ENCODE measurements at regions not wholly inside any gene's neighbourhood (a gene's known extent, or its start where the extent isn't known, plus 50 kb on each side); places are given as distances from the start of the nearest gene placed in this dataset.

DNA sequence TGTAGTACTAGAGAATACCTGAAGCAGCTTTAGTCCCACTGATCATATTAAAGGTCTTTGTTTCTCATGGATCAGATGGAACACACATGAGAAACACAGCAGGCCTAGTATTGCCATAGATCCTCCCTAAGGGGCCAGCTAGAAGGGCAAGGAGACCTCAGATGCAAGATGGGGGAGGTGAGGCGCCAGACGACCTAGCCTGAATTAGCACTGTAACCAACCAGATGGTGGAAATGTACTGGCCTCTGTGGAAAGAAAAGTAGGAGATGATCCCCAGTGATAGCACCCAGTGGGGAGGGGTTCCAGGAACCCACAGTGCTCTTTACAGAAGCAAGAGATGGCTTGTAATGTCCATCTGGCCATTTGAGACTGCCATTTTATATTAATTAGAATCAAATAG is 138.2 kb upstream of the ZNF385D start (continued):
- TF ChIP-seq, protein P1, sequence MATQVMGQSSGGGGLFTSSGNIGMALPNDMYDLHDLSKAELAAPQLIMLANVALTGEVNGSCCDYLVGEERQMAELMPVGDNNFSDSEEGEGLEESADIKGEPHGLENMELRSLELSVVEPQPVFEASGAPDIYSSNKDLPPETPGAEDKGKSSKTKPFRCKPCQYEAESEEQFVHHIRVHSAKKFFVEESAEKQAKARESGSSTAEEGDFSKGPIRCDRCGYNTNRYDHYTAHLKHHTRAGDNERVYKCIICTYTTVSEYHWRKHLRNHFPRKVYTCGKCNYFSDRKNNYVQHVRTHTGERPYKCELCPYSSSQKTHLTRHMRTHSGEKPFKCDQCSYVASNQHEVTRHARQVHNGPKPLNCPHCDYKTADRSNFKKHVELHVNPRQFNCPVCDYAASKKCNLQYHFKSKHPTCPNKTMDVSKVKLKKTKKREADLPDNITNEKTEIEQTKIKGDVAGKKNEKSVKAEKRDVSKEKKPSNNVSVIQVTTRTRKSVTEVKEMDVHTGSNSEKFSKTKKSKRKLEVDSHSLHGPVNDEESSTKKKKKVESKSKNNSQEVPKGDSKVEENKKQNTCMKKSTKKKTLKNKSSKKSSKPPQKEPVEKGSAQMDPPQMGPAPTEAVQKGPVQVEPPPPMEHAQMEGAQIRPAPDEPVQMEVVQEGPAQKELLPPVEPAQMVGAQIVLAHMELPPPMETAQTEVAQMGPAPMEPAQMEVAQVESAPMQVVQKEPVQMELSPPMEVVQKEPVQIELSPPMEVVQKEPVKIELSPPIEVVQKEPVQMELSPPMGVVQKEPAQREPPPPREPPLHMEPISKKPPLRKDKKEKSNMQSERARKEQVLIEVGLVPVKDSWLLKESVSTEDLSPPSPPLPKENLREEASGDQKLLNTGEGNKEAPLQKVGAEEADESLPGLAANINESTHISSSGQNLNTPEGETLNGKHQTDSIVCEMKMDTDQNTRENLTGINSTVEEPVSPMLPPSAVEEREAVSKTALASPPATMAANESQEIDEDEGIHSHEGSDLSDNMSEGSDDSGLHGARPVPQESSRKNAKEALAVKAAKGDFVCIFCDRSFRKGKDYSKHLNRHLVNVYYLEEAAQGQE (IDR thresholded peaks at IDR 0.05; ENCODE audit: low read depth, low read length) = no peak
- no peak for TF ChIP-seq FOSL2 (IDR thresholded peaks at IDR 0.05; ENCODE audit: borderline replicate concordance, low read depth)
- TF ChIP-seq, protein P2, sequence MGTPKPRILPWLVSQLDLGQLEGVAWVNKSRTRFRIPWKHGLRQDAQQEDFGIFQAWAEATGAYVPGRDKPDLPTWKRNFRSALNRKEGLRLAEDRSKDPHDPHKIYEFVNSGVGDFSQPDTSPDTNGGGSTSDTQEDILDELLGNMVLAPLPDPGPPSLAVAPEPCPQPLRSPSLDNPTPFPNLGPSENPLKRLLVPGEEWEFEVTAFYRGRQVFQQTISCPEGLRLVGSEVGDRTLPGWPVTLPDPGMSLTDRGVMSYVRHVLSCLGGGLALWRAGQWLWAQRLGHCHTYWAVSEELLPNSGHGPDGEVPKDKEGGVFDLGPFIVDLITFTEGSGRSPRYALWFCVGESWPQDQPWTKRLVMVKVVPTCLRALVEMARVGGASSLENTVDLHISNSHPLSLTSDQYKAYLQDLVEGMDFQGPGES (IDR thresholded peaks at IDR 0.05; ENCODE audit: low read depth, low read length) = no peak
- no peak for TF ChIP-seq NFIC (IDR thresholded peaks at IDR 0.05; ENCODE audit: borderline replicate concordance)
- TF ChIP-seq GATA2 (CRISPR knock-in tag; IDR thresholded peaks at IDR 0.05) = no peak

DNA sequence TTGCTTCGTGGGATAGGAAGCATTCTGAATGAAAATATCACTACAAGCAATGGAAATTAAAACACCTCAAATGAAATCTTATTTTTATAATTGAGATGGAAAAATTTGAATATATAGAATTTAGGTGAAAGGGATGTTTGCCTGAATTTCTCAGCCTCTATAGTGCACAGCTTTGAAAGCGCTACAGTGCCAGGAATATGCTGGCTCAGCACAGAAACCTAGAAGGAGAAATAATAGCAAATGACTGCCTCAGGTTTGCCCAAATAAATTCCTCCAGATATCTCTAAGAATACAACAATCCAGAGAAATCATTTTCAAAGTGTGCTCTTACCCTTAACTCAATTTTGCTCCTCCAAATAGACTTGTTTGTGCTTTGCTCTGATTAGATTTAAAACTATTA is 141.1 kb upstream of the ZNF385D start:
- Histone ChIP-seq H3K27me3 (ENCODE audit: insufficient read depth) (no peaks in the 10 kb centered on the region), H3K9me3 (no peaks in the 10 kb centered on the region), H3K4me1 (ENCODE audit: control insufficient read depth in 1 of 2, insufficient read depth in 2 of 2, low read depth in 1 of 2, low read length in 1 of 2) (no peaks in the 10 kb centered on the region; a peak in 2 of 4 replicates), H2AFZ (ENCODE audit: low read depth) (no peak overlapping the region), H3K27ac (ENCODE audit: low read depth in 2 of 2, low read length in 1 of 2) (no peak overlapping the region), H3K36me3 (replicated peaks in 1 of 2; ENCODE audit: control insufficient read depth in 1 of 2, insufficient read depth in 2 of 2, low read length in 1 of 2) (no peaks in the 10 kb centered on the region), H3K4me3 (ENCODE audit: low read depth in 2 of 2, low read length in 1 of 2) (no peak overlapping the region), H3K79me2 (ENCODE audit: insufficient read depth) (no peaks in the 10 kb centered on the region), H3K9me2 (no peaks in the 10 kb centered on the region), H4K20me1 (ENCODE audit: insufficient read depth) (no peaks in the 10 kb centered on the region), H3K9ac (no peak overlapping the region), H3F3A (replicated peaks; ENCODE audit: insufficient read depth) (peaks cover 6% of the 10 kb centered on the region), H3K4me2 (no peak overlapping the region)
- TF ChIP-seq, protein P3, sequence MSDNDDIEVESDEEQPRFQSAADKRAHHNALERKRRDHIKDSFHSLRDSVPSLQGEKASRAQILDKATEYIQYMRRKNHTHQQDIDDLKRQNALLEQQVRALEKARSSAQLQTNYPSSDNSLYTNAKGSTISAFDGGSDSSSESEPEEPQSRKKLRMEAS (IDR thresholded peaks at IDR 0.05; ENCODE audit: low read depth) = no peak
- TF ChIP-seq, protein P2 (IDR thresholded peaks at IDR 0.05; ENCODE audit: low read depth, low read length) = no peak
- TF ChIP-seq TAF1 (IDR thresholded peaks at IDR 0.05; ENCODE audit: borderline replicate concordance, low read depth, low read length) = no peak
- TF ChIP-seq MEF2A (IDR thresholded peaks at IDR 0.05; ENCODE audit: borderline replicate concordance, low read depth) = no peak
- no peak for TF ChIP-seq ZBTB33 (IDR thresholded peaks at IDR 0.05; ENCODE audit: borderline replicate concordance, low read depth)
- TF ChIP-seq RFX5 (IDR thresholded peaks at IDR 0.05; ENCODE audit: low read length) = no peak
- TF ChIP-seq, protein P4, sequence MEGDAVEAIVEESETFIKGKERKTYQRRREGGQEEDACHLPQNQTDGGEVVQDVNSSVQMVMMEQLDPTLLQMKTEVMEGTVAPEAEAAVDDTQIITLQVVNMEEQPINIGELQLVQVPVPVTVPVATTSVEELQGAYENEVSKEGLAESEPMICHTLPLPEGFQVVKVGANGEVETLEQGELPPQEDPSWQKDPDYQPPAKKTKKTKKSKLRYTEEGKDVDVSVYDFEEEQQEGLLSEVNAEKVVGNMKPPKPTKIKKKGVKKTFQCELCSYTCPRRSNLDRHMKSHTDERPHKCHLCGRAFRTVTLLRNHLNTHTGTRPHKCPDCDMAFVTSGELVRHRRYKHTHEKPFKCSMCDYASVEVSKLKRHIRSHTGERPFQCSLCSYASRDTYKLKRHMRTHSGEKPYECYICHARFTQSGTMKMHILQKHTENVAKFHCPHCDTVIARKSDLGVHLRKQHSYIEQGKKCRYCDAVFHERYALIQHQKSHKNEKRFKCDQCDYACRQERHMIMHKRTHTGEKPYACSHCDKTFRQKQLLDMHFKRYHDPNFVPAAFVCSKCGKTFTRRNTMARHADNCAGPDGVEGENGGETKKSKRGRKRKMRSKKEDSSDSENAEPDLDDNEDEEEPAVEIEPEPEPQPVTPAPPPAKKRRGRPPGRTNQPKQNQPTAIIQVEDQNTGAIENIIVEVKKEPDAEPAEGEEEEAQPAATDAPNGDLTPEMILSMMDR (IDR thresholded peaks at IDR 0.05) = no peak
- TF ChIP-seq GABPA (IDR thresholded peaks at IDR 0.05; ENCODE audit: low read depth) = no peak
- no peak for TF ChIP-seq YY1 (IDR thresholded peaks at IDR 0.05; ENCODE audit: low read depth)
- TF ChIP-seq RXRA (IDR thresholded peaks at IDR 0.05; ENCODE audit: borderline replicate concordance, low read depth) = no peak
- TF ChIP-seq RAD21 (IDR thresholded peaks at IDR 0.05; ENCODE audit: low read length) = no peak
- no peak for TF ChIP-seq MXI1 (IDR thresholded peaks at IDR 0.05; ENCODE audit: low read depth, low read length)
- TF ChIP-seq JUND (IDR thresholded peaks at IDR 0.05) = no peak
- TF ChIP-seq SMC3 (IDR thresholded peaks at IDR 0.05; ENCODE audit: low read depth, low read length) = no peak
- TF ChIP-seq TEAD4 (IDR thresholded peaks at IDR 0.05; ENCODE audit: borderline replicate concordance, insufficient read depth) = no peak
- POLR2A ChIA-PET = no interaction called here
- 70% methylated on average over 2 of the region's 2 CpGs for WGBS (ENCODE audit: low lambda C conversion rate)
- DNase-seq = no peak
- CTCF ChIA-PET = interaction anchor here (1.6 to 7.3 kb wide), 5 partner anchors 13 to 1667 kb away, joined by 3 to 117 read pairs (median 25); partner anchors contain the start of gene ZNF385D

Measured in SK-N-SH (cell line).